22Rv1 (cell line): ENCODE measurements at regions not wholly inside any gene's neighbourhood (a gene's known extent, or its start where the extent isn't known, plus 50 kb on each side); places are given as distances from the start of the nearest gene placed in this dataset.

Experiments used
- CTCF ChIP-seq: fragments of 450-650 bp; IDR thresholded peaks from 2 replicates; pipeline ENCODE4 v1.5.1; 2017; ENCODE audit warnings: mild to moderate bottlenecking
- ZFX ChIP-seq: fragments of 450-650 bp; IDR thresholded peaks from 2 replicates; pipeline ENCODE4 v1.6.1; 2017; ENCODE audit warnings: antibody characterized with exemption, borderline replicate concordance

- no peak for TF ChIP-seq CTCF
- no peak for TF ChIP-seq ZFX
These were observed 56.5 kb upstream of the CYRIA start for GRCh38 chr2:16722126-16722525.
